PFSK-1 (cell line): ENCODE measurements at regions not wholly inside any gene's neighbourhood (a gene's known extent, or its start where the extent isn't known, plus 50 kb on each side); places are given as distances from the start of the nearest gene placed in this dataset.

Experiments
- FOXP2 ChIP-seq: optimal IDR thresholded peaks from 2 replicates; pipeline ENCODE3; 2011; ENCODE audit warnings: borderline replicate concordance, control low read depth, inconsistent platforms; ENCODE audit not compliant: insufficient read depth; ENCODE audit errors: extremely low read length, extremely low read depth
- POLR2AphosphoS5 ChIP-seq: IDR thresholded peaks from 2 replicates; pipeline ENCODE4 v1.6.1; 2012; ENCODE audit warnings: low read depth, mild to moderate bottlenecking, control low read depth, low read length, moderate library complexity
- REST ChIP-seq, 2 experiments: IDR thresholded peaks; 2 replicates each; pipeline versions ENCODE4 v1.6.1 to v1.8.0; 2011 to 2012; ENCODE audit warnings: low read depth in 2 of 2, low read length in 2 of 2, control low read depth in 1 of 2, inconsistent platforms in 1 of 2, mild to moderate bottlenecking in 1 of 2, moderate library complexity in 1 of 2; ENCODE audit not compliant: insufficient read depth in 1 of 2
- SIN3A ChIP-seq: IDR thresholded peaks from 2 replicates; pipeline ENCODE4 v1.6.1; 2012; ENCODE audit warnings: mild to moderate bottlenecking, low read length, moderate library complexity, borderline replicate concordance; ENCODE audit not compliant: insufficient read depth
- TAF1 ChIP-seq: IDR thresholded peaks from 2 replicates; pipeline ENCODE4 v1.6.1; 2012; ENCODE audit warnings: low read length, control low read depth, borderline replicate concordance; ENCODE audit not compliant: insufficient read depth

GRCh38 chr12:97907504-97907903 lies 444.9 kb downstream of the RMST start:
- TF ChIP-seq SIN3A (no peak), POLR2AphosphoS5 (no peak), REST (IDR thresholded peaks at IDR 0.05; ENCODE audit: insufficient read depth in 1 of 2, low read depth in 2 of 2, low read length in 2 of 2) (no peak), TAF1 (no peak), FOXP2 (no peak)

GRCh38 chr12:97910559-97910958 lies 448.0 kb downstream of the RMST start:
- TF ChIP-seq SIN3A (no peak), POLR2AphosphoS5 (no peak), REST (IDR thresholded peaks at IDR 0.05; ENCODE audit: insufficient read depth in 1 of 2, low read depth in 2 of 2, low read length in 2 of 2) (no peak), FOXP2 (no peak), TAF1 (no peak)

- TF ChIP-seq POLR2AphosphoS5 (no peak), REST (IDR thresholded peaks at IDR 0.05; ENCODE audit: insufficient read depth in 1 of 2, low read depth in 2 of 2, low read length in 2 of 2) (no peak), SIN3A (no peak), TAF1 (no peak), FOXP2 (no peak)
Measured at GRCh38 chr12:97912943-97913342, 450.3 kb downstream of the RMST start.

DNA sequence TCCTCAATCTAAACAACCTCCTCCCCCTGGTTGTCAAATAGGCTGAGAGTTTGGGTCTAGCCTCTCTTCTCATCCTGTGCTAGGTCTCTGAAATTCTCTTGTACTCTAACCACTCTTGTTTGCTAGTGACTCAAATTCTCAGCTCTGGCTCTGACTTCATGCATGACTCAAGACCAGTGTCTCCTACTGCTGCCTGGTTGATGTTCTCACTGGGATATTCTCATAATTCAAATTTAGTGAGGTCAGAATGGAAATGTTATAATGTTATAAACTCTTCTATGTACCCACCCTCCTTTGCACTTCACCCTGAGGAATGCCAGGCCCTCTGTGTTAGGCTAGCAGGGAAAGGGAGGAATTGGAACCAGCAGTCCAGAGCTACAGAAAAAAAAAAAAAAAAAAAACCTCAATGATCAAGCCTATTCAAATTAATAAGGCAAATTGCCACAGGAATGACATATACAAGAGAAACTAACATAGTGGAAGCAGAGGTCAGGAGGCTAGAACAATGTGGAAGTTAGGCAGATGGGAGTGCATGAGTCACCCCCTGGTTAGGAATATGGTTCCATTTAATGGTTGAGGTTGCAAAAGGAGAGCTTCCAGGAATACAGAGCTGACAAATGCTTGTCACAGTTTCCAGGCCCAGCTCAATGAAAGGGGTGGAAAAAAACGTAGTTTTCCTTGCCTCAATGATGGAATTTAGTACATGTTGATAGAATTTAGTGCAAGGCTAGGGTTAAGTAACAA lies 459.5 kb downstream of the RMST start:
- TF ChIP-seq TAF1 (peak; percentile 15; the same call in 1 of the 2 replicates), POLR2AphosphoS5 (no peak)

DNA sequence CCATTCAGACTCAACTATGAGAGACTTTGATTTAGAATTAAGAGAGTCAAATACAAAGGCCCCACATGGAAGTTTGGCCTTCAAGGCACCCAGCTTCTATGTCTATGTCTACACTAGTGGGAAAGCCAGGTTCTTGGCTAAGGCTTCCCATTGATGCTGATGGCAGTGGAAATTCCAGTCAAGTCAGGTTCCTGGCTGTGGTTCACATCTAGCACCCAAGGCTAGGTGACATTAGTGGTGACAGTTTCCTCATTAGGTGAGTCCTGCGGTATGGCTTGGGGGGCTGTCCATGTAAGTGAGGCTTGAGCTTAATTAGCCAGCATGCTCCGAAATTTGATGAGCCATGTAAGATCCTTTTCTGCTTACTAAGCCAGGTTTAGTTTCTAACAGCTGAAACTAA lies 460.9 kb downstream of the RMST start:
- TF ChIP-seq SIN3A: no peak

DNA sequence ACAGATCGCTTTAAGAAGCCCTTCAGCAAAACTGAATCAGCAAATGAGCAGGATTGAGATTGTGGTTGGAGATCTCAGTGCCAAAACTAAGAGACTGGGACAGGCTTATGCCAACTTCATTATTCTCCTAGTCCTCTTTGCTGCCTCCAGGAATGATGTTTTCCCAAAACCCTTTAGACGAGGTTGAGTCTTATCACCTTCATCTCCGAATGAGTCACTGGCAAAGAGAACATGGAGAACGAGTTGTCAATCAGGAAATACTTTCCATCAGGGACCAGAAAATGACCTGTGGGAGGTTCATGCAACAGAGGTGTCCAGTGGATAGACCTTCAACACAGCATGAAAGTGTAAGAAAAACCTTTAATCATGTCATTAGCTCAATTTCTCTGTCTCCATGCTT lies 461.5 kb downstream of the RMST start:
- no peak for TF ChIP-seq SIN3A
- no peak for TF ChIP-seq TAF1
- TF ChIP-seq REST (IDR thresholded peaks at IDR 0.05; ENCODE audit: insufficient read depth in 1 of 2, low read depth in 2 of 2, low read length in 2 of 2): no peak
- no peak for TF ChIP-seq FOXP2
- no peak for TF ChIP-seq POLR2AphosphoS5
